Skin epidermis (tissue), 12 donors: ENCODE measurements at regions not wholly inside any gene's neighbourhood (a gene's known extent, or its start where the extent isn't known, plus 50 kb on each side); places are given as distances from the start of the nearest gene placed in this dataset.

Experiments used
- H3K27ac ChIP-seq, 21 experiments: fragments of 200-600 bp; sonication (generic) in 11 of 21; one replicate each; pipeline ENCODE4 v1.5.0; 2020; ENCODE audit warnings: mild to moderate bottlenecking in 3 of 21, inconsistent platforms in 2 of 21, moderate library complexity in 2 of 21
- H3K4me3 ChIP-seq, 7 experiments: fragments of 200-600 bp; sonication (generic) in 2 of 7; one replicate each; pipeline ENCODE4 v1.5.0; 2020; ENCODE audit warnings: inconsistent platforms in 2 of 7, mild to moderate bottlenecking in 2 of 7, moderate library complexity in 1 of 7

- no peak overlapping the region for H3K27ac ChIP-seq
- no peak overlapping the region for H3K4me3 ChIP-seq
These were observed 408.2 kb upstream of the TGFBR2 start for GRCh38 chr3:30198162-30198561.

GRCh38 chr3:30199096-30199759, 407.2 kb upstream of the TGFBR2 start:
- Histone ChIP-seq H3K4me3 (no peak overlapping the region), H3K27ac (no peak overlapping the region)

- no peak overlapping the region for H3K4me3 ChIP-seq
- H3K27ac ChIP-seq: no peak overlapping the region
These were observed 406.5 kb upstream of the TGFBR2 start for GRCh38 chr3:30199855-30200254.

GRCh38 chr3:30201715-30202114, 404.7 kb upstream of the TGFBR2 start:
- H3K4me3 ChIP-seq: no peak overlapping the region

GRCh38 chr3:30203301-30203700, 403.1 kb upstream of the TGFBR2 start:
- no peak overlapping the region for H3K27ac ChIP-seq

More at GRCh38 chr3:30201715-30202114, 404.7 kb upstream of the TGFBR2 start:
- no peak overlapping the region for H3K27ac ChIP-seq

GRCh38 chr3:30204126-30204525, 402.3 kb upstream of the TGFBR2 start:
- Histone ChIP-seq H3K27ac (no peak overlapping the region), H3K4me3 (no peak overlapping the region)

More at GRCh38 chr3:30203301-30203700, 403.1 kb upstream of the TGFBR2 start:
- no peak overlapping the region for H3K4me3 ChIP-seq

- no peak overlapping the region for H3K4me3 ChIP-seq
- H3K27ac ChIP-seq: no peak overlapping the region
These were observed 400.4 kb upstream of the TGFBR2 start for GRCh38 chr3:30206051-30206450.

DNA sequence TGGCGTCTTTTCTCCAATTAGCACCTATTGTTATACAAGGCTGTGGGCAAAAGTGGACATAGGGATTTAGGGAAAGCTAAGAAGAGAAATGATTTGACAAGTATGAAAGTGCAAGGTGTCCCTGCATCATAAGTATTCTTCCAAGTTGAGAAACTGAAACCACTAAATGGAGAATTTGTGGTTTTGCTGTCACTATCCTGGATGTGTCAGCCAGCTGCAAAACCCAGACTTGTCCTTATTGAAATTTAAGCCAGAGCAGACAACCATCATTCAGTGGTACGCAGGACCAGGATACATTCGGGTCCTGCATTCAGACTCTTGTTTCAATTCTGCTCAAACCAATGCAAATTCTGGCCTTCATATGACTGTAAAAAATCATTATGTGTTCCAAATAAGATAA, 384.8 kb upstream of the TGFBR2 start:
- no peak overlapping the region for H3K4me3 ChIP-seq
- H3K27ac ChIP-seq: no peak overlapping the region

DNA sequence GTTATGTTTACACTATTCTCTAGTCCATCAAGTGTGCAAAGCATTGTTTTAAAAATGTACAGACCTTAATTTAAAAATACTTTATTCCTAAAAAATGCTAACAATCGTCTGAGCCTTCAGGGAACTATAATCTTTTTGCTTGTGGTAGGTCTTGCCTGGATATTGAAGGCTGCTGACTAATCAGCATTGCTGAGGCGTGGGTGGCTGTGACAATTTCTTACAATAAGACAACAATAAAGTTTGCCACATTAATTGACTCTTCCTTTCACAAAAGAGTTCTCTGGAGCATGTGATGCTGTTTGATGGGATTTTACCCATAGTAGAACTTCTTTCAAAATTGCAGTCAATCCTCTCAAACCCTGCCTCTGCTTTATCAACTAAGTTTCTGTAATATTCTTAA, 384.0 kb upstream of the TGFBR2 start:
- H3K27ac ChIP-seq: no peak overlapping the region

GRCh38 chr3:30225021-30225420, 381.4 kb upstream of the TGFBR2 start:
- H3K27ac ChIP-seq: no peak overlapping the region
- H3K4me3 ChIP-seq: no peak overlapping the region

More for the DNA sequence above, 384.0 kb upstream of the TGFBR2 start:
- no peak overlapping the region for H3K4me3 ChIP-seq

DNA sequence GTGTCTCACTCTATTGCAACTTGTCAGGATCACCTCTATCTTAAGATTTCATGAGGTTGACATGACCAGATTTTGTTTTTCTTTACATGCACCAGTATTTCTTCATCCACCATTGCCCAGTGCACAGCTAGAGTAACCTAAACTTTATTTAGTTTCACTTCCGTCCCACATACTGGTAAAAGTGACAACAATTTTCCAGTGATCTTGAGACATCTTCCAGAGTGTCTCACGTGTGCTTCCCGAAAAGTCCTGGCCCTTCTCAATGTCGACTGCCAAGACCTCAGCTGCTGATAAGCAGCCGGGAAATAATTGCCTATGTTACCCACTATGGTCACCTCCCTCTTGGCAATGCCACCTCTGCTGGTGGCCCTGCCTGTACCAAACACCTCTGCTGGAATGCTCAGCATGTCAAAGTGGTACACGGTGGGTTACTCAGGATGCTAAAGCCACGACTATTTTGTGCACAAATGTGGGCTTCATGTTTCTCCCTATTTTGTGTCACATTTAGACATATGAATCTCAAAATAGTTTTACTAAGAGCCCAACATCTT, 379.7 kb upstream of the TGFBR2 start:
- Histone ChIP-seq H3K27ac (no peak overlapping the region), H3K4me3 (no peak overlapping the region)

DNA sequence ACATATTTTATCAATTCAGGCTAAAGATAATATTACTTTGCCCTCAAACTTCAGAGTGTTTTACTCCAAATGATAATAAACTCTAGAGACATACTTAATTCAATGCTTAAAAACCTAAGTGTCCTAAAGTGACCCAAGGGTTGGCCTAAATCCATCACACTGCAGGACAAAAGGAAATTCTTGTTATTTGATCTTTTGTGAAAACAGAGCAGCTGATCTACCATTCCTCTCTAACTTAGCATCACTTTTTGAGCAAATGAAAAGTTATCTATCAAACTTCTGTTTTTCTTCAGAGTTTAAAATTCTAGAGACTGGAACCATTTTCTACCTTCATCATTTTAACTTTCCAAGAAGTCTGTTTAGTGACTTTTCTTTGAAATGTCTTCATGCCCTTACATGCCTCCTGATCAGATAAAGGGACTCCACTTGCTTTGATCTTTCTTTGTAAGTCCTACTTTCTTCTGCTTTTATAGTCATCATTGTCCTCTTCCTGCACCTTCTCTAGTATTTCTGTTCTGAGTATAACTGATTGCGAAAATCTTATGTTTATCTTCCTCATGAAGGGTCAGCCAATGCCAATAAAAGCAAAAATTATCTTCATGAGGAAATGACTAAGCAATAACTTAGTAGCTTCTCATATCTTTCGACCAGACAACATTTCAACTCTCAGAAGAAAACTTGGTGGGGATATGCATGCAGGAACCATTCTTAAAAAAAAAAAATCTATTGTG, 378.7 kb upstream of the TGFBR2 start:
- H3K27ac ChIP-seq: peak overlapping the region in 2 of 21 experiments; percentile 26 to 36
- H3K4me3 ChIP-seq: no peak overlapping the region

DNA sequence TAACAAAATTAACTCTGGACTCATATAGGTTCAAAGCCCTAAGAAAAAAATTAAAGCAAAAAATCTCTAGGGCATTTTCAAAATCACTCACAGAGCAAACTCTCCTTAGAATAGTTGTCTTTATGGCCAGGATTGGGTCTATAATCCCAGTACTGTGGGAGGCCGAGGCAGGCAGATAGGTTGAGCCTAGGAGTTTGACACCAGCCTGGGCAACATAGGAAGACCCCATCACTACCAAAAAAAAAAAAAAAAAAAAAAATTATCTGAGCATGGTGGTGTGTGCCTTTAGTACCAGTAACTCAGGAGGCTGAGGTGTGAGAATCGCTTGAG, 378.1 kb upstream of the TGFBR2 start:
- Histone ChIP-seq H3K27ac (peak overlapping the region in 3 of 21 experiments; percentile 7 to 36 (median 8)), H3K4me3 (no peak overlapping the region)

GRCh38 chr3:30231277-30232141, 374.9 kb upstream of the TGFBR2 start:
- H3K27ac ChIP-seq: peak overlapping the region in 11 of 21 experiments; percentile 7 to 74 (median 43)

DNA sequence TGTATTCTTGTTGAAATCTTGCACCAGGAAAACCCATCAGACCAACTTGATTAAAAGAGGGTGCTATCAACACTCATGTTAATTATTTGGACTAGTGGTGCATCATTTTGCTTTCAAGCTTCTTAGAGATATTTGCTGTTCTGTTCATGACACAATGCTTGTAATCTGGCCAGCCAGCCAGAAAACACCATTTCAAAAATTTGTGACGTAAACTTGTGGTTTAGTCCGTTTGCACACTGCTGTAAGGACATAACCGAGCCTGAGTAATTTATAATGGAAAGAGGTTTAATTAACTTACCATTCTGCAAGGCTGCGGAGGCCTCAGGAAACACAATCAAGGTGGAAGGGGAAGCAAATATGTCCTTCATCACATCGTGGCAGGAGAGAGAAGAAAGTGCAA, 374.3 kb upstream of the TGFBR2 start:
- no peak overlapping the region for H3K4me3 ChIP-seq

More at GRCh38 chr3:30231277-30232141, 374.9 kb upstream of the TGFBR2 start:
- H3K4me3 ChIP-seq: no peak overlapping the region

DNA sequence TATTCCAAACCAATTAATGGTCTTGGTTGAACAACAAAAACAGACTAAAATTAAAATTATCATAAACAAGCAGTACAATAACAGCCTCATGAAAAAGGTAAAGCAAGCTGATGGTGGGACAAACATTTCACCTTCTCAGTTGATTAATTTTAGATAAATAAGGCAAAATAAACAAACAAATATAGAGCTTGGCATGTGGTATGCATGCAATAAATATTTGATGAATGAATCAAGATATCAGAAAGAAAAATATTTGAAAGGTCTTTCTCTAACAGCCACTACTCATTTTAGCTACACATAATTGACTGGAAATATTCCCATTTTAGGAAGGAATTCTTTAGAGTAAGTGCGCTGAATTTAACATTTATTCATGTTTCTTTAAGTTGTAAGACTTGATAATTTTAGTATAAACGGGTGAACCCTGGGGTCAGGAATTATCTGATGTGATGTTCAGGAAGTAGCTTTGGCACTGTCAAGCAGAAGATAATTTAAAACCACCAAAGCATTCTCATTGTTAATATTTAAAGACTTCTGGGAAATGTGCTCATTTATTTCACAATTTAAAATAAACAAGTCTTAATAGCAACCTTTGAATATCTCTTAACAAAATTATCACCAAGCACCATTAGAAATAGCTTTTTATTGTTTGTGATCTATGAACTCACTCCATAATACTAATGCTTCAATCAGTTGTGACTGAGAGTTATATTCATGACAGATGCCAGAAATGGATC, 372.3 kb upstream of the TGFBR2 start:
- peak overlapping the region in 1 of 21 experiments; percentile 33 for H3K27ac ChIP-seq

More for the DNA sequence above, 374.3 kb upstream of the TGFBR2 start:
- H3K27ac ChIP-seq: peak overlapping the region in 7 of 21 experiments; percentile 9 to 74 (median 40)

DNA sequence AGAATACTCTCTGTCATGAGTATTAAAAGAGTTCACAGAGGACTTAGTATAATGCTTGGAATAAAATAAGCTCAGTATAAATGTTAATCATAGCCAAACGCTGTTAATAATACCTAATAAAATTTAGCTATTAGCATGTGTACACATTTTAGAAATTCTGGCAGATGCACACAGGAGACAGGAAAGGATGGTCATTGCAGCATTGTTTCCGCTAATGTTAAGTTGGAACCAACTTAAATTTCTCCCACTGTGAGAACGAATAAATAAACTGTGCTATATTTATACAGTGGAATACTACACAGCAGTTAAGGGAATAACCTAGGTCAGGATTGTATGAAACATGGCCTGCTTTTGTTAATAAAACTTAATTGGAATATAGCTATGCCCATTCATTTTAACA, 370.4 kb upstream of the TGFBR2 start:
- no peak overlapping the region for H3K4me3 ChIP-seq
- no peak overlapping the region for H3K27ac ChIP-seq

More for the DNA sequence above, 372.3 kb upstream of the TGFBR2 start:
- no peak overlapping the region for H3K4me3 ChIP-seq

GRCh38 chr3:30241721-30242120, 364.7 kb upstream of the TGFBR2 start:
- H3K27ac ChIP-seq: no peak overlapping the region
- H3K4me3 ChIP-seq: no peak overlapping the region

- Histone ChIP-seq H3K27ac (no peak overlapping the region), H3K4me3 (no peak overlapping the region)
These were observed 360.4 kb upstream of the TGFBR2 start for GRCh38 chr3:30245858-30246622.
